Bronchial epithelial cell (primary cell): ENCODE measurements at regions not wholly inside any gene's neighbourhood (a gene's known extent, or its start where the extent isn't known, plus 50 kb on each side); places are given as distances from the start of the nearest gene placed in this dataset.

Experiments
- DNase-seq: peaks from one replicate; pipeline ENCODE4 v3.0.0-alpha.2; 2010; ENCODE audit warnings: low read depth
- FAIRE-seq: peaks from 2 replicates; lab custom pipeline; 2011; peaks lifted over from hg19 to GRCh38; lab: Jason Lieb, UNC
- H3K27me3 ChIP-seq: 2 replicates; pipeline ENCODE4 v1.5.1; 2011; ENCODE audit warnings: low read length; ENCODE audit not compliant: control insufficient read depth, insufficient read depth
- H3K36me3 ChIP-seq: 2 replicates; pipeline ENCODE4 v1.5.1; 2011; ENCODE audit warnings: low read length; ENCODE audit not compliant: control insufficient read depth, insufficient read depth
- H3K4me3 ChIP-seq: 2 replicates; pipeline ENCODE4 v1.5.1; 2011; ENCODE audit warnings: mild to moderate bottlenecking, low read depth, low read length, control low read depth
- CTCF ChIP-seq: IDR thresholded peaks from 2 replicates; pipeline ENCODE4 v1.5.1; 2011; ENCODE audit warnings: mild to moderate bottlenecking, moderate library complexity, low read length, control low read depth, inconsistent platforms; ENCODE audit not compliant: insufficient read depth, severe bottlenecking

- Histone ChIP-seq H3K36me3 (no peaks in the 10 kb centered on the region), H3K27me3 (no peaks in the 10 kb centered on the region), H3K4me3 (no peak overlapping the region)
- no peak for FAIRE-seq
- TF ChIP-seq CTCF: no peak
- DNase-seq: no peak
Observed at GRCh38 chr3:95407709-95408463, 1345.0 kb downstream of the NSUN3 start.

DNA sequence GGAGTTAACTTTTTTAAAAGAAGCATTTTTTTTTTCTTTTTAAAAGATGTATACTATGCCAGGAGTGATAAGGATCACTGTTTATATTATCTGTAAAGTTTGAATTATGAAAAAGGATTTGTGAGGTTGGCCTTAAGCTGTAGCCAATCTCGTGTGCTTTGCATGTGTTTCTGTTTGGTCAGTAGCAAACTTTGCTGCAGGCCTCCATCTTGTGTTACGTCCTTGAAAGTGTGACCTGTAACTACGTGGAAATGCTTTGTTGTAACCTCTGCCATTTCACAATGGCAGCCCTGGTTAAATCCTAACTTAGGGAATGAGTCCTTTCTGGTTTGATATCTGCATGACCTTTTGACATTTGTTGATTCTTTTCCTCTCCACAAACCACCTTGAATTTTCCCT is 1345.6 kb downstream of the NSUN3 start:
- no peaks in the 10 kb centered on the region for H3K27me3 ChIP-seq
- no peak for TF ChIP-seq CTCF
- H3K4me3 ChIP-seq: no peak overlapping the region
- H3K36me3 ChIP-seq: no peaks in the 10 kb centered on the region
- DNase-seq (no peak), FAIRE-seq (no peak)

DNA sequence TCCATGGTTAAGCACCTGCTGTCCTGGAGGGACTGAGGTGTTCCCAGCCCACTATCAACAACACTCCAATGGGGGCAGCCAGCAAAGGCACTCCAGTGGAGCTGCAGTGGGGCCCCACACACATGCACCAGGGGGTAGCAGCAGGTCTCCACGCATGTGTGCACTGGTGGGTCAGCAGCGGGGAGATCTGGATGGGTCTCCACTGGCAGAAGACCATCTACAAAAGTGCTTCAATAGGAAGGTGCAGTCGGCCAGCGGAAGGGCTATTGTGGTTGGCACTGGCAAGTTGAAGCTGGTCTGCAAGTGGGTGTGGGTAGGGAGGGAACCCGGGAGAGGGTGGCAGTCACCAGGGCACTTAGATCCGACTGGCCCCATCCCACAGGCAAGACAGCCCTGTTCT is 1355.4 kb downstream of the NSUN3 start:
- no peaks in the 10 kb centered on the region for H3K36me3 ChIP-seq
- FAIRE-seq (no peak), DNase-seq (no peak)
- no peak for TF ChIP-seq CTCF
- H3K27me3 ChIP-seq: no peaks in the 10 kb centered on the region
- no peak overlapping the region for H3K4me3 ChIP-seq

DNA sequence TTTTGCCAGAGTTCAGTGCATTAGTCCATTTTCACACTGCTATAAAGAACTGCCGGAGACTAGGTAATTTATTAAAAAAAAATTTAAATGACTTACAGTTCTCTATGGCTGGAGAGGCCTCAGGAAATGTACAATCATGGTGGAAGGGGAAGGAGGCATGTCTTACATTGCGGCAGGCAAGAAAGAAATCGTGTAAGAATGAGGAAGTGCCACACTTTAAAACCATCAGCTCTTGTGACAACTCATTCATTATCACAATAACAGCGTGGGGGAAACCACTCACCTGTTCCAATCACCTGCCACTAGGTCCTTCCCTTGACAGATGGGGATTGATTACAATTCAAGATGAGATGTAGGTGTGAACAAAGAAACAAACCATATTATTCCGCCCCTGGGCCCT is 1361.4 kb downstream of the NSUN3 start:
- no peak for DNase-seq
- TF ChIP-seq CTCF: no peak
- no peak overlapping the region for H3K4me3 ChIP-seq
- H3K36me3 ChIP-seq: no peaks in the 10 kb centered on the region
- no peak for FAIRE-seq
- no peaks in the 10 kb centered on the region for H3K27me3 ChIP-seq

GRCh38 chr3:95434491-95434890 is 1371.6 kb downstream of the NSUN3 start:
- H3K36me3 ChIP-seq: no peaks in the 10 kb centered on the region
- H3K4me3 ChIP-seq: no peak overlapping the region
- FAIRE-seq (no peak), DNase-seq (no peak)
- no peaks in the 10 kb centered on the region for H3K27me3 ChIP-seq
- no peak for TF ChIP-seq CTCF

GRCh38 chr3:95437409-95437808 is 1374.5 kb downstream of the NSUN3 start:
- no peak for TF ChIP-seq CTCF
- no peaks in the 10 kb centered on the region for H3K27me3 ChIP-seq
- no peaks in the 10 kb centered on the region for H3K36me3 ChIP-seq
- FAIRE-seq (no peak), DNase-seq (no peak)
- no peak overlapping the region for H3K4me3 ChIP-seq
